LNCAP (cell line): ENCODE measurements at regions not wholly inside any gene's neighbourhood (a gene's known extent, or its start where the extent isn't known, plus 50 kb on each side); places are given as distances from the start of the nearest gene placed in this dataset.

Source experiments
- CTCF ChIP-seq: fragments of 450-650 bp; IDR thresholded peaks from 2 replicates; pipeline ENCODE4 v1.5.1; 2017; ENCODE audit warnings: mild to moderate bottlenecking

DNA sequence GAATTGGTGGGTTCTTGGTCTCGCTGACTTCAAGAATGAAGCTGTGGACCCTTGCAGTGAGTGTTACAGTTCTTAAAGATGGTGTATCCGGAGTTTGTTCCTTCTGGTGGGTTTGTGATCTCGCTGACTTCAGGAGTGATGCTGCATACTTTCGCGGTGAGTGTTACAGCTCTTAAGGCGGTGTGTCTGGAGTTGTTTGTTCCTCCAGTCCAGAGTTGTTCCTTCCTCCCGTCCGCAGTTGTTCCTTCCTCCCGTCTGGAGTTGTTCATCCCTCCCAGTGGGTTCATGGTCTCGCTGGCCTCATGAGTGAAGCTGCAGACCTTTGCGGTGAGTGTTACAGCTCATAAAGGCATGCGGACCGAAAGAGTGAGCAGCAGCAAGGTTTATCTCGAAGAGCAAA is 159.6 kb upstream of the ADAMTSL1 start:
- no peak for TF ChIP-seq CTCF

GRCh38 chr9:18317896-18318295 is 156.1 kb upstream of the ADAMTSL1 start:
- TF ChIP-seq CTCF = no peak

DNA sequence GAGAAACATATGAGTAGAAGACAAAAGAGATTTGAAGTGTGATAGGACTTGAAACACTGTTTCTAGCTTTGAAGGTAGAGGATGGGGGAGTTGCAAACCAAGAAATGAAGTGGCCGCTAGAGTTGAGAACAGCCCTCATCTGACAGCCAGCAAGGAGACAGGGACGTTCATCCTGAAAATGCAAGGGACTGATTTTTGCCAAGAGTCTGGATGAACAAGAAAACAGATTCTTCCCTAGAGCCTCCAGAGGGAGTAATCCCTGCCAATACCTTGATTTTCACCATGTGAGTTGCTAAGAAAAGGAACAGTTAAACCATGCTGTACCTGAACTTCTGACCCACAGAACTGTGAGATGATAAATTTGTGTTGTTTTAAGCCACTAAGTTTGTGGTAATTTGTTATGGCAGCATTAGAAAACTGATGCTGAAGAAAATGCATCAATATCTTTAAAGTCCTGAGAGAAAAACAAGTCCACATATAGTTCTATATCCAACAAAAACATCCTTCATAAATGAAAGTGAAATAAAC is 154.0 kb upstream of the ADAMTSL1 start:
- no peak for TF ChIP-seq CTCF

DNA sequence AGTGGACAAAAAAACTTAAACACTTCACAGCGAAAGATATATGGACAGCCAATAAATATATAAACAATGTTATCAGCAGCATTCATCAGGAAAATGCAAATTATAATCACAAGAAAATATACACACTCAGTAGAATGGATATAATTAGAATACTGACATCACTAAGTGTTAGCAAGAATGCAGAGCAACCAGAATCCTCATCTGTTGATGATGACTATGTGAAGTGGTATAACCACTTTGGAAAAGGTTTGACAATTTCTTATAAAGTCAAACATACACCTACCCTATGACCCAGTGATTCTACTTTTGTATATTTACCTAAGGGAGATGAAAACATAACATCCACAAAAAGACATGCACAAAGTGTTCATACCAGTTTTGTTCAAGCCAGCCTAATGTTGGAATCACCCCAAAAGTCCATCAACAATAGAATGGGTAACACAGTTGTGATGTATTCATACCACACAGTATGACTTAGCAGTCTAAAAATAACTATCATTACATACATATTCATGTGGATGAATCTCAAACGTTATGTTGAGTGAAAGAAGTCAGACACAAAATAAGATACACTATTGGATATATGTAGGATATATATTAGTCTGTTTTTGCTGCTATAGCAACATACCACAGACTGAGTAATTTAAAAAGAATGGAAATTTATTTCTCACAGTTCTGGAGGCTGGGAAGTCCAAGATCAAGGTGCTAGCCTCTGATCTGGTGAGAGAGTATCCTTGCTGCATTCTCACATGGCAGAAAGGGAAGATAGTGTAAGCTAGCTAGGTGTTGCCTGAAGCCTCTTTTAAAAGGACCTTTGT is 148.8 kb upstream of the ADAMTSL1 start:
- TF ChIP-seq CTCF = no peak

DNA sequence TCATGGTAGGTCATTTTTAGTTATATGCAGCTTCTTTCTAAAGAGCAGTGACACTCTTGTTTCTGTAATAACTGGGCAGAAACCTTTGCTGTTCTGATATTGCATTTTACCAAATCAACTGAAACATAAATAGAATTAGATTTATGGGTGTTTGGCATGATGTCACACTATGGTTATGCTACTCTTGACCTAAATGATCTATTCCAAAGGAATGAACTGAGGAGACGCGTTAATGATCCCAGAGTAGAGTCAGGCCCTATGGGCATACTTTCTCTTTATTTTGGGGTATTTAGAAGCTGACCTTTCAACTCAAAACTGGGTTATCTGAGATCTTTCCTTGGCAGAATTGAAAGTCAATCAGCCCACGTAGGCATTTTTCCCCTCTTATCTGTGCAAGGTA is 146.8 kb upstream of the ADAMTSL1 start:
- no peak for TF ChIP-seq CTCF

DNA sequence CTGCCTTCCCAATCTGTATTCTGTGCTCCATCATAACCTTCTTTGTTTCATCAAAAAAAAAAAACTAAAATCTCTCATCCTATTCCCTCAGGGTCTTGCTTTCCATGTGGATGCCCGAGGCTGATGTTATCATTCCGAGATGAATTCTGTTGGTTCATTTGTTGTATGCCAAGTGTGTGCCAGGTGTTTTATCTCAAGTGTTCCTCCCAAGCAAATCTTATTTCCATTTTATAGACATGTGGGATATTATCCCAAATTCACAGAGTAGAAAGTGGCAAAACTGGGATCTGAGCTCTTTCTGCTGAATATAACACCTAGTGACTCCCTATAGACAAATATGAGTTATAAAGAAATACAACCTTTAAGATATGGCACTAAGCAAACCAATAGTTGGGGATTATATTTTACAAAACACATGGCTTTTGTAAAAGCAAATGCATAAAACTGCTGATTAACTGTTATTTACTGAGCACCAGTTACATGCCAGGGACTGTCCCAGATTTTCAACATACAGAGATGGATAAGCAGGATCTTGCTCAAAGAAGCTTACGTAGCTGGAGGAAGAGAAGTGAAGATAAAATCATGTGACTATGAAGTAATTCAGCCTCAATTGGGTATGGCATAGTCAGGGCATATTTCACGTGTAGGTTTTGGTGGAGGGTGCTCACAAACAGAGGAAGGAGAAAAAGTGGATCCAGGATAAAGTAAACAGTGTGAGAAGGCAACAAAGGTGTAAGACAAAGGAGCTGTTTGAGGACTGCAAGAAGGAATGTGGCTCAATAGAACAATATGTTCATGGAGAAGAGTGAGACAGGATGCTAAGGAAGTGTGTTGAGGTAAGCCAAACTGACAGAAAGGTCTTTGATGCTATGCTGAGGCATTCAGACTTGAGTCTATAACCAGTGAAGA is 143.3 kb upstream of the ADAMTSL1 start:
- no peak for TF ChIP-seq CTCF

DNA sequence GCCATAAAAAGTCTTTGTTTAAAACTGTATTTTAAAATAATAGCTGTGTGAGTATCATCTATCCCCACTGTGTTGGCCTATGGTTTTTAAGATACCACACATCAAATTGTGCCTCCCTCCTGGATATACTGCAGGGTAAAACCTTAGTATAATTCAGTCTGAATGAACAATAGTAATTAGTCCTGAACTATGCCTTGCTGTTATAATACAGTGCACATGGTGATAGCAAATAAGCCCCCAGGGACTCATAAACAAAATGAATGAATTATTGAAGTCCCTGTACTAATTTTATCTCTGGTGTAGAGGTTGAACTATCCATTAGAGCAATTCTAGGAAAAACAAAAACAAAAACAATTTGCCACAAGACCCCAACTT is 142.7 kb upstream of the ADAMTSL1 start:
- no peak for TF ChIP-seq CTCF
